DND-41 (cell line): ENCODE measurements at regions not wholly inside any gene's neighbourhood (a gene's known extent, or its start where the extent isn't known, plus 50 kb on each side); places are given as distances from the start of the nearest gene placed in this dataset.

Source experiments
- ATAC-seq: fragments of 200-7000 bp; cut with Tn5 transposase; 3 replicates; pipeline ENCODE4 v1.9.1; 2021; ENCODE audit warnings: low read depth; ENCODE audit not compliant: insufficient read depth
- DNase-seq: peaks from one replicate; pipeline ENCODE4 v3.0.0-alpha.2; 2020
- H2AFZ ChIP-seq: 2 replicates; pipeline ENCODE4 v1.6.0; 2012; ENCODE audit warnings: low read depth, low read length
- H3K27ac ChIP-seq: 2 replicates; pipeline ENCODE4 v1.5.1; 2012; ENCODE audit warnings: low read length, inconsistent platforms
- H3K27me3 ChIP-seq: fragments of 200-600 bp; sonication (generic); 2 replicates; pipeline ENCODE4 v1.6.0; 2012; ENCODE audit warnings: low read length, mild to moderate bottlenecking, inconsistent platforms; ENCODE audit not compliant: insufficient read depth, poor library complexity
- H3K36me3 ChIP-seq: 2 replicates; pipeline ENCODE4 v1.5.1; 2012; ENCODE audit warnings: low read length, inconsistent platforms; ENCODE audit not compliant: insufficient read depth
- H3K4me1 ChIP-seq: 2 replicates; pipeline ENCODE4 v1.5.1; 2012; ENCODE audit warnings: mild to moderate bottlenecking, low read length; ENCODE audit not compliant: insufficient read depth
- H3K4me2 ChIP-seq: 2 replicates; pipeline ENCODE4 v1.6.0; 2012; ENCODE audit warnings: mild to moderate bottlenecking, moderate library complexity, low read length, inconsistent platforms; ENCODE audit not compliant: insufficient read depth
- H3K4me3 ChIP-seq, 2 experiments: fragments of 200-600 bp in 1 of 2; shearing (Covaris generic) in 1 of 2; 2 replicates each; pipeline ENCODE4 v1.5.1; 2012 to 2016; ENCODE audit warnings: inconsistent platforms in 2 of 2, low read length in 2 of 2, mild to moderate bottlenecking in 2 of 2, low read depth in 1 of 2, moderate library complexity in 1 of 2
- H3K79me2 ChIP-seq: 2 replicates; pipeline ENCODE4 v1.6.0; 2012; ENCODE audit warnings: low read length, inconsistent platforms; ENCODE audit not compliant: insufficient read depth
- H3K9ac ChIP-seq: 2 replicates; pipeline ENCODE4 v1.6.0; 2012; ENCODE audit warnings: low read depth, mild to moderate bottlenecking, inconsistent platforms, low read length, moderate library complexity
- H3K9me3 ChIP-seq: 2 replicates; pipeline ENCODE4 v1.5.1; 2012; ENCODE audit warnings: low read length, moderate library complexity, mild to moderate bottlenecking, inconsistent platforms; ENCODE audit not compliant: insufficient read depth, severe bottlenecking
- H4K20me1 ChIP-seq: 2 replicates; pipeline ENCODE4 v1.6.0; 2012; ENCODE audit warnings: low read length; ENCODE audit not compliant: insufficient read depth
- CTCF ChIP-seq: IDR thresholded peaks from 2 replicates; pipeline ENCODE4 v1.5.1; 2012; ENCODE audit warnings: borderline replicate concordance, low read length, moderate library complexity, mild to moderate bottlenecking; ENCODE audit not compliant: poor library complexity, severe bottlenecking; ENCODE audit errors: extremely low read depth
- EZH2 ChIP-seq: IDR thresholded peaks from 3 replicates; pipeline ENCODE4 v1.6.1; 2012; ENCODE audit warnings: borderline replicate concordance, low read depth, mild to moderate bottlenecking, moderate library complexity, low read length, inconsistent platforms; ENCODE audit not compliant: severe bottlenecking

GRCh38 chr12:93148412-93148811 lies 219.3 kb upstream of the EEA1 start:
- ATAC-seq (no peak), DNase-seq (no peak)
- TF ChIP-seq CTCF = no peak
- TF ChIP-seq EZH2 = no peak
- H3K36me3 ChIP-seq = no peaks in the 10 kb centered on the region
- no peaks in the 10 kb centered on the region for H3K9me3 ChIP-seq
- H3K4me1 ChIP-seq = no peaks in the 10 kb centered on the region
- H4K20me1 ChIP-seq = no peaks in the 10 kb centered on the region
- H3K4me3 ChIP-seq = no peak overlapping the region
- H3K9ac ChIP-seq = no peak overlapping the region
- no peak overlapping the region for H2AFZ ChIP-seq
- no peak overlapping the region for H3K27ac ChIP-seq
- no peak overlapping the region for H3K4me2 ChIP-seq
- no peaks in the 10 kb centered on the region for H3K79me2 ChIP-seq
- no peaks in the 10 kb centered on the region for H3K27me3 ChIP-seq

- H3K4me2 ChIP-seq = no peak overlapping the region
- H3K27ac ChIP-seq = no peak overlapping the region
- H3K27me3 ChIP-seq = no peaks in the 10 kb centered on the region
- H4K20me1 ChIP-seq = no peaks in the 10 kb centered on the region
- no peak for TF ChIP-seq EZH2
- H3K79me2 ChIP-seq = no peaks in the 10 kb centered on the region
- H3K4me1 ChIP-seq = no peaks in the 10 kb centered on the region
- DNase-seq (no peak), ATAC-seq (no peak)
- H3K9me3 ChIP-seq = no peaks in the 10 kb centered on the region
- H3K36me3 ChIP-seq = no peaks in the 10 kb centered on the region
- no peak overlapping the region for H3K4me3 ChIP-seq
- H3K9ac ChIP-seq = no peak overlapping the region
- H2AFZ ChIP-seq = no peak overlapping the region
Measured at GRCh38 chr12:93149229-93149628, 220.1 kb upstream of the EEA1 start.

- no peak for ATAC-seq
- H3K27ac ChIP-seq = no peak overlapping the region
Measured at GRCh38 chr12:93151079-93151762, 222.1 kb upstream of the EEA1 start.

GRCh38 chr12:93152617-93153016 lies 223.5 kb upstream of the EEA1 start:
- no peak overlapping the region for H3K9ac ChIP-seq
- ATAC-seq (no peak), DNase-seq (no peak)
- TF ChIP-seq EZH2 = no peak
- TF ChIP-seq CTCF = no peak
- no peak overlapping the region for H3K4me3 ChIP-seq
- no peak overlapping the region for H3K27ac ChIP-seq
- H2AFZ ChIP-seq = no peak overlapping the region
- no peaks in the 10 kb centered on the region for H3K36me3 ChIP-seq
- no peaks in the 10 kb centered on the region for H3K27me3 ChIP-seq
- H4K20me1 ChIP-seq = no peaks in the 10 kb centered on the region
- no peaks in the 10 kb centered on the region for H3K4me1 ChIP-seq
- H3K79me2 ChIP-seq = no peaks in the 10 kb centered on the region
- H3K9me3 ChIP-seq = no peaks in the 10 kb centered on the region
- no peak overlapping the region for H3K4me2 ChIP-seq

More at GRCh38 chr12:93151079-93151762, 222.1 kb upstream of the EEA1 start:
- Histone ChIP-seq H4K20me1 (no peaks in the 10 kb centered on the region), H3K9me3 (no peaks in the 10 kb centered on the region), H3K9ac (no peak overlapping the region), H3K4me1 (no peaks in the 10 kb centered on the region), H3K4me2 (no peak overlapping the region), H3K4me3 (no peak overlapping the region), H3K27me3 (no peaks in the 10 kb centered on the region), H3K36me3 (no peaks in the 10 kb centered on the region), H2AFZ (no peak overlapping the region), H3K79me2 (no peaks in the 10 kb centered on the region)
- no peak for TF ChIP-seq EZH2
- no peak for DNase-seq
